Skin of body (tissue), 1 donor: ENCODE measurements at regions not wholly inside any gene's neighbourhood (a gene's known extent, or its start where the extent isn't known, plus 50 kb on each side); places are given as distances from the start of the nearest gene placed in this dataset.
A peak's percentile ranks its signal among the peaks of the same experiment; 100 is the strongest.
"Not testable (repeated sequence)": the region's sequence is repeated elsewhere in the genome, so short reads cannot be mapped to it uniquely, and the experiment has no call there.

ENCODE experiments used
- DNase-seq: peaks from one replicate; lab custom pipeline; 2025; lab: John Stamatoyannopoulos, UW

GRCh38 chr6:80639181-80639629, 532.7 kb downstream of the BCKDHB start:
- DNase-seq, result no peak

GRCh38 chr6:80638213-80639055, 532.0 kb downstream of the BCKDHB start:
- peak; percentile 53 for DNase-seq

GRCh38 chr6:80637312-80637711, 530.8 kb downstream of the BCKDHB start:
- DNase-seq, result no peak

GRCh38 chr6:80636689-80637088, 530.2 kb downstream of the BCKDHB start:
- DNase-seq, result no peak

- DNase-seq, result no peak
Observed at GRCh38 chr6:80633412-80633811, 526.9 kb downstream of the BCKDHB start.

GRCh38 chr6:80625405-80625804, 518.9 kb downstream of the BCKDHB start:
- DNase-seq, result no peak

- DNase-seq, result no peak
Observed at GRCh38 chr6:80623066-80623815, 516.8 kb downstream of the BCKDHB start.

- no peak for DNase-seq
Observed at GRCh38 chr6:80622641-80623040, 516.2 kb downstream of the BCKDHB start.

- DNase-seq, result no peak
Observed at GRCh38 chr6:80618953-80619352, 512.5 kb downstream of the BCKDHB start.

GRCh38 chr6:80610846-80611245, 504.4 kb downstream of the BCKDHB start:
- no peak for DNase-seq

GRCh38 chr6:80608881-80609280, 502.4 kb downstream of the BCKDHB start:
- no peak for DNase-seq

- no peak for DNase-seq
Observed at GRCh38 chr6:80607811-80608391, 501.4 kb downstream of the BCKDHB start.

GRCh38 chr6:80605165-80605989, 498.9 kb downstream of the BCKDHB start:
- no peak for DNase-seq

GRCh38 chr6:80603679-80604078, 497.2 kb downstream of the BCKDHB start:
- DNase-seq, result no peak

- DNase-seq, result no peak
Observed at GRCh38 chr6:80594461-80594860, 488.0 kb downstream of the BCKDHB start.

- no peak for DNase-seq
Observed at GRCh38 chr6:80592436-80592835, 486.0 kb downstream of the BCKDHB start.

GRCh38 chr6:80586242-80586641, 479.8 kb downstream of the BCKDHB start:
- no peak for DNase-seq

- no peak for DNase-seq
Observed at GRCh38 chr6:80579391-80580023, 473.0 kb downstream of the BCKDHB start.

GRCh38 chr6:80573320-80573719, 466.8 kb downstream of the BCKDHB start:
- not testable (repeated sequence) for DNase-seq

GRCh38 chr6:80566361-80566760, 459.9 kb downstream of the BCKDHB start:
- DNase-seq, result no peak
